ENCODE measurements at regions not wholly inside any gene's neighbourhood (a gene's known extent, or its start where the extent isn't known, plus 50 kb on each side); places are given as distances from the start of the nearest gene placed in this dataset.

- TF ChIP-seq CTCF (IDR thresholded peaks at IDR 0.05) (no peak), REST (IDR thresholded peaks at IDR 0.05; ENCODE audit: insufficient read depth in 1 of 2, low read depth in 2 of 2, low read length in 1 of 2) (no peak), SIN3A (IDR thresholded peaks at IDR 0.05; ENCODE audit: borderline replicate concordance, insufficient read depth, low read depth, low read length) (no peak)
These were observed 96.5 kb upstream of the EOLA2 start for GRCh38 chrX:150034788-150035187.

All from Panc1 (cell line).